H9 (cell line): ENCODE measurements at regions not wholly inside any gene's neighbourhood (a gene's known extent, or its start where the extent isn't known, plus 50 kb on each side); places are given as distances from the start of the nearest gene placed in this dataset.

Source experiments
- DNase-seq: peaks from one replicate; pipeline ENCODE4 v3.0.0-alpha.2; 2017
- H2AFZ ChIP-seq: one replicate; pipeline ENCODE4 v1.6.1; 2013; ENCODE audit warnings: mild to moderate bottlenecking, low read length, control low read depth, moderate library complexity
- H2AK5ac ChIP-seq: 2 replicates; pipeline ENCODE4 v1.6.1; 2013; ENCODE audit warnings: low read length, control low read depth, mixed read lengths; ENCODE audit not compliant: insufficient read length
- H2BK120ac ChIP-seq: one replicate; pipeline ENCODE4 v1.6.1; 2013; ENCODE audit warnings: low read depth, mild to moderate bottlenecking, low read length, control low read depth, inconsistent platforms; ENCODE audit not compliant: poor library complexity, severe bottlenecking
- H2BK12ac ChIP-seq: 2 replicates; pipeline ENCODE4 v1.6.1; 2013; ENCODE audit warnings: low read length, control low read depth, mixed read lengths, low read depth; ENCODE audit not compliant: insufficient read length
- H2BK15ac ChIP-seq: 2 replicates; pipeline ENCODE4 v1.6.1; 2013; ENCODE audit warnings: low read depth, low read length, control low read depth
- H2BK20ac ChIP-seq: one replicate; pipeline ENCODE4 v1.6.1; 2013; ENCODE audit warnings: low read depth, mild to moderate bottlenecking, low read length, control low read depth, inconsistent platforms; ENCODE audit not compliant: poor library complexity, severe bottlenecking
- H2BK5ac ChIP-seq: 2 replicates; pipeline ENCODE4 v1.6.1; 2013; ENCODE audit warnings: low read length, control low read depth, mixed read lengths; ENCODE audit not compliant: insufficient read length
- H3K14ac ChIP-seq: 2 replicates; pipeline ENCODE4 v1.6.1; 2013; ENCODE audit warnings: low read length, control low read depth; ENCODE audit not compliant: insufficient read depth
- H3K18ac ChIP-seq: 2 replicates; pipeline ENCODE4 v1.6.1; 2013; ENCODE audit warnings: low read depth, mild to moderate bottlenecking, mixed read lengths, low read length, control low read depth; ENCODE audit not compliant: insufficient read length
- H3K23ac ChIP-seq: 2 replicates; pipeline ENCODE4 v1.6.1; 2013; ENCODE audit warnings: low read length, control low read depth, mixed read lengths, low read depth; ENCODE audit not compliant: insufficient read length
- H3K23me2 ChIP-seq: 2 replicates; pipeline ENCODE4 v1.6.1; 2013; ENCODE audit warnings: low read depth, mild to moderate bottlenecking, mixed read lengths, low read length, control low read depth; ENCODE audit not compliant: insufficient read length, poor library complexity, severe bottlenecking
- H3K27ac ChIP-seq: 2 replicates; pipeline ENCODE4 v1.5.1; 2013; ENCODE audit warnings: low read length, control low read depth, mixed read lengths, low read depth; ENCODE audit not compliant: insufficient read length
- H3K27me3 ChIP-seq: 2 replicates; pipeline ENCODE4 v1.6.1; 2013; ENCODE audit warnings: low read length, control low read depth, inconsistent platforms; ENCODE audit not compliant: insufficient read depth
- H3K4ac ChIP-seq: 2 replicates; pipeline ENCODE4 v1.6.1; 2013; ENCODE audit warnings: low read depth, mild to moderate bottlenecking, control low read depth, inconsistent platforms, low read length, moderate library complexity
- H3K4me1 ChIP-seq: 2 replicates; pipeline ENCODE4 v1.6.1; 2013; ENCODE audit warnings: low read length, control low read depth, inconsistent platforms; ENCODE audit not compliant: insufficient read depth
- H3K4me2 ChIP-seq: 2 replicates; pipeline ENCODE4 v1.6.1; 2013; ENCODE audit warnings: low read length, control low read depth, mixed read lengths; ENCODE audit not compliant: insufficient read length, insufficient read depth
- H3K56ac ChIP-seq: 2 replicates; pipeline ENCODE4 v1.6.1; 2013; ENCODE audit warnings: low read depth, mild to moderate bottlenecking, mixed read lengths, low read length, control low read depth; ENCODE audit not compliant: insufficient read length
- H3K79me1 ChIP-seq: 2 replicates; pipeline ENCODE4 v1.6.1; 2013; ENCODE audit warnings: low read depth, mild to moderate bottlenecking, moderate library complexity, low read length, control low read depth, inconsistent platforms; ENCODE audit not compliant: insufficient read depth, poor library complexity, severe bottlenecking
- H3K79me2 ChIP-seq: 2 replicates; pipeline ENCODE4 v1.6.1; 2013; ENCODE audit warnings: low read length, control low read depth, inconsistent platforms; ENCODE audit not compliant: insufficient read depth
- H3K9ac ChIP-seq: 2 replicates; pipeline ENCODE4 v1.6.1; 2013; ENCODE audit warnings: low read length, control low read depth, mixed read lengths; ENCODE audit not compliant: insufficient read length; ENCODE audit errors: extremely low read depth
- H3K9me3 ChIP-seq: one replicate; pipeline ENCODE4 v1.6.1; 2013; ENCODE audit warnings: low read depth, low read length, inconsistent platforms; ENCODE audit not compliant: control insufficient read depth
- H3T11ph ChIP-seq: one replicate; pipeline ENCODE4 v1.6.1; 2013; ENCODE audit warnings: mild to moderate bottlenecking, low read length, control low read depth, inconsistent platforms
- H4K20me1 ChIP-seq: one replicate; pipeline ENCODE4 v1.6.1; 2013; ENCODE audit not compliant: control insufficient read depth, insufficient read length, insufficient read depth
- H4K5ac ChIP-seq: 2 replicates; pipeline ENCODE4 v1.6.1; 2013; ENCODE audit warnings: low read depth, mild to moderate bottlenecking, mixed read lengths, low read length, control low read depth; ENCODE audit not compliant: insufficient read length
- H4K8ac ChIP-seq: replicated peaks from 2 replicates; pipeline ENCODE4 v1.6.1; 2013; ENCODE audit warnings: low read length, control low read depth, mixed read lengths, low read depth; ENCODE audit not compliant: insufficient read length
- H4K91ac ChIP-seq: 2 replicates; pipeline ENCODE4 v1.6.1; 2013; ENCODE audit warnings: low read depth, mild to moderate bottlenecking, moderate library complexity, mixed read lengths, low read length, control low read depth; ENCODE audit not compliant: insufficient read length
- H3K27ac Mint-ChIP-seq, 3 experiments: 2 replicates in 2 of 3; 3 replicates in 1 of 3; pipeline ENCODE4 v1.8.0; 2020 to 2021; ENCODE audit warnings: mixed read lengths in 3 of 3, mild to moderate bottlenecking in 1 of 3, moderate library complexity in 1 of 3
- H3K27me3 Mint-ChIP-seq: 2 replicates; pipeline ENCODE4 v1.8.0; 2021; ENCODE audit warnings: low read depth, mild to moderate bottlenecking, moderate library complexity, mixed read lengths
- H3K36me3 Mint-ChIP-seq, 3 experiments: 2 replicates in 2 of 3; 3 replicates in 1 of 3; pipeline ENCODE4 v1.8.0; 2020 to 2021; ENCODE audit warnings: low read depth in 3 of 3, mixed read lengths in 3 of 3; ENCODE audit not compliant: insufficient read depth in 1 of 3
- H3K4me1 Mint-ChIP-seq, 2 experiments: 2 replicates each; pipeline ENCODE4 v1.8.0; 2020; ENCODE audit warnings: mixed read lengths in 2 of 2
- H3K4me3 Mint-ChIP-seq, 2 experiments: 2 replicates in 1 of 2; 3 replicates in 1 of 2; pipeline ENCODE4 v1.8.0; 2020 to 2021; ENCODE audit warnings: mild to moderate bottlenecking in 2 of 2, mixed read lengths in 2 of 2, moderate library complexity in 1 of 2
- H3K9me3 Mint-ChIP-seq, 2 experiments: 2 replicates in 1 of 2; 3 replicates in 1 of 2; pipeline ENCODE4 v1.8.0; 2020; ENCODE audit warnings: mild to moderate bottlenecking in 2 of 2, mixed read lengths in 2 of 2, moderate library complexity in 1 of 2
- WGBS: extraction: QIAGEN DNeasy Blood & Tissue Kit; methylation state at CpG from one replicate; pipeline ENCODE4 v1.1.7; 2013; ENCODE audit warnings: missing lambda C conversion rate, low lambda C conversion rate, mixed read lengths; ENCODE audit not compliant: insufficient read length; ENCODE audit errors: extremely low coverage; 5-methylcytosine and 5-hydroxymethylcytosine counted together
- TF ChIP-seq, protein P1 (sequence below): fragments of 200-600 bp; sonication (generic); conservative IDR thresholded peaks from 3 replicates; pipeline ENCODE4 v1.8.0; 2021; ENCODE audit warnings: antibody characterized with exemption, mild to moderate bottlenecking

DNA sequence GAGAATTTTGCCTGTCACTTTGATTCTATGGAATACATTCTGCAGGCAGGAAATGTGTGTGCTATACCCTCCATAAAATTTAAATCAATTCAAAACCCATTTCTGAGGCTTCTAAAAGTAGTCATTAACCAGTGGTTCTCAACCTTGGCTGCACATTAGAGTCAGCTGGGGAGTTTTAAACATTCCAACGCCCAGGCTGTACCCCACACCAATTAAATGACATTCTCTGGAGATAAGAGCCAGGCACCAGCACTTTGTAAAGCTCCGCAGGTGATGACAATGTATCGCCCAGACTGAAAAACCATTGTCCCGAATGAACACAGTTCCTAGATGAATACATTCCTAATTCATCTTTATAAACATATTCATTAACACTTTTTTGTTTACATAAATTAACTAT is 110.6 kb upstream of the MB21D2 start:
- Histone ChIP-seq H2BK5ac (no peak overlapping the region), H4K8ac (no peak overlapping the region), H3K79me2 (no peaks in the 10 kb centered on the region), H3K23ac (no peak overlapping the region), H2AFZ (no peak overlapping the region), H3K4me1 (no peaks in the 10 kb centered on the region), H2AK5ac (no peak overlapping the region), H3K9me3 (no peaks in the 10 kb centered on the region), H3K79me1 (no peaks in the 10 kb centered on the region), H2BK12ac (no peak overlapping the region), H4K5ac (no peak overlapping the region), H3K9ac (no peak overlapping the region), H2BK15ac (no peak overlapping the region), H4K20me1 (no peaks in the 10 kb centered on the region), H3K56ac (no peak overlapping the region), H3K27ac (no peak overlapping the region), H4K91ac (no peak overlapping the region), H3K23me2 (no peaks in the 10 kb centered on the region), H3K14ac (no peak overlapping the region), H3T11ph (no peak overlapping the region), H3K18ac (no peak overlapping the region), H2BK120ac (no peak overlapping the region), H3K27me3 (no peaks in the 10 kb centered on the region), H3K4ac (no peak overlapping the region), H2BK20ac (no peak overlapping the region), H3K4me2 (no peak overlapping the region)
- H3K27ac Mint-ChIP-seq: no peak overlapping the region; a peak in 1 of 7 replicates
- no peaks in the 10 kb centered on the region for H3K36me3 Mint-ChIP-seq
- no peak overlapping the region for H3K4me3 Mint-ChIP-seq
- no CpG with 5 or more reads among the region's 4 CpGs for WGBS
- H3K4me1 Mint-ChIP-seq: peaks cover 7 to 15% of the 10 kb centered on the region in 2 experiments
- TF ChIP-seq, protein P1, sequence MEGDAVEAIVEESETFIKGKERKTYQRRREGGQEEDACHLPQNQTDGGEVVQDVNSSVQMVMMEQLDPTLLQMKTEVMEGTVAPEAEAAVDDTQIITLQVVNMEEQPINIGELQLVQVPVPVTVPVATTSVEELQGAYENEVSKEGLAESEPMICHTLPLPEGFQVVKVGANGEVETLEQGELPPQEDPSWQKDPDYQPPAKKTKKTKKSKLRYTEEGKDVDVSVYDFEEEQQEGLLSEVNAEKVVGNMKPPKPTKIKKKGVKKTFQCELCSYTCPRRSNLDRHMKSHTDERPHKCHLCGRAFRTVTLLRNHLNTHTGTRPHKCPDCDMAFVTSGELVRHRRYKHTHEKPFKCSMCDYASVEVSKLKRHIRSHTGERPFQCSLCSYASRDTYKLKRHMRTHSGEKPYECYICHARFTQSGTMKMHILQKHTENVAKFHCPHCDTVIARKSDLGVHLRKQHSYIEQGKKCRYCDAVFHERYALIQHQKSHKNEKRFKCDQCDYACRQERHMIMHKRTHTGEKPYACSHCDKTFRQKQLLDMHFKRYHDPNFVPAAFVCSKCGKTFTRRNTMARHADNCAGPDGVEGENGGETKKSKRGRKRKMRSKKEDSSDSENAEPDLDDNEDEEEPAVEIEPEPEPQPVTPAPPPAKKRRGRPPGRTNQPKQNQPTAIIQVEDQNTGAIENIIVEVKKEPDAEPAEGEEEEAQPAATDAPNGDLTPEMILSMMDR: no peak
- no peak for DNase-seq
- no peaks in the 10 kb centered on the region for H3K27me3 Mint-ChIP-seq
- no peaks in the 10 kb centered on the region for H3K9me3 Mint-ChIP-seq
